ENCODE measurements at regions not wholly inside any gene's neighbourhood (a gene's known extent, or its start where the extent isn't known, plus 50 kb on each side); places are given as distances from the start of the nearest gene placed in this dataset.
"Not testable (repeated sequence)": the region's sequence is repeated elsewhere in the genome, so short reads cannot be mapped to it uniquely, and the experiment has no call there.

DNA sequence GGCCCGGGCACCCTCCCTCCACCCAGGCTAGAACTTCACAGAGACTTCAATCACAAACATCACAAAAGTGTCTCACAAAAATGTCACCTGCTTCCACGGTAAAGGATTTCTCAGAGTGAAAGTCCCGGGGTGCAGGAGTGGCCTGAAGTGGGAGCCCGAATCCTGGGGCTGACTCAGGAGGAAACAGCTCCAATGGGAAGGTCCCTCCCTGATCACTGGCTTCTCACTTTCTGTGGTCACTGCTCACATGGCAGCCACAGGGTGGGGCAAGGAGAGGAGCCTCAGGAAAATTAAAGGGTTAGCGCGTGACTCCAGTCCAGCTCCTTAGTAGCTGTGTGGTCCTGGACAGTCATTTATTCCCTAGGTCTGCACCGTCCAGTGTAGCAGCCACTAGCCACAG is 564.5 kb upstream of the B3GAT1 start:
- DNase-seq: no peak

DNA sequence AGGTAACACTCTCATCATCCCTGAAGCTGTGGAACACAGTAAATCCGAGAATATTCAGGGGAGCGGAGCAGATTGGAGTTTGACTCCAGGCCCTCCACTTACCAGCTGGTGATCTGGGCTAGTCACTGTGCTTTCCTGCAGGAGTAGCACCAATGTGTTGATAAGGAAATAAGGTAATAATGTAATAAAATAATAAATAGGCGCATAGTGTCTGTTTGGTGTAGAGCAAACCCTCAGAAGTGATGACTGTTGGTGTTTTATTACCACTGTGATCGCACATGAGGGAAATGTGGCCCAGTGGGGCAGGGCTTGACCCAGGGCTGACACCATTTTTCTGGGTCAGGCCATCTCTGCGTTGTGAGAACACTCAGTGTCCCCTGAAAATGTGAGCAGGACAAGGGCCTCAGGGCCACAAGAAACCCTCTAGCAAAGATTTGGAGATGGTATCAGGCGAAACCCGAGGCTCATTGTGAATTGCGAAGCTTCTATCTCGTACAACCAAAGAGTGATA is 563.9 kb upstream of the B3GAT1 start:
- DNase-seq: no peak

DNA sequence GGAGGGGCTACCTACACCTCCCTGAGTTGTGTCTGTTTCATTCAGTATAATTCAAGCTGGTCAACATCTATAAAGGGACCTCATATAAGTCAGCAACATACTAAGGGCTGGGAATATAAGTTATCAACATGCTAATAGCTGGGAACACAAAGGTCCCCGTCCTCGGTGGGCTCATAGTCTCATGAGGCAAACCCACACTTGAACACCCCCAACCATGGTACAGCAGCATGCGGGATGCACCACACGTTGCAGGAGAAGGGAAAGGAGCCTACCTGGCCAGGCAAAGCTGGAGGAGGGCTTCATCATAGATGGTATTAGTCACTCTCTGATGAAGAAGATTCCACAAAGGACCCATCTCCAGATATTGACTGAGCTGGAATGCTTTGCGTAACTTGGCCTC is 561.8 kb upstream of the B3GAT1 start:
- DNase-seq: no peak

- no peak for DNase-seq
These were observed 559.3 kb upstream of the B3GAT1 start for GRCh38 chr11:134971381-134971780.

DNA sequence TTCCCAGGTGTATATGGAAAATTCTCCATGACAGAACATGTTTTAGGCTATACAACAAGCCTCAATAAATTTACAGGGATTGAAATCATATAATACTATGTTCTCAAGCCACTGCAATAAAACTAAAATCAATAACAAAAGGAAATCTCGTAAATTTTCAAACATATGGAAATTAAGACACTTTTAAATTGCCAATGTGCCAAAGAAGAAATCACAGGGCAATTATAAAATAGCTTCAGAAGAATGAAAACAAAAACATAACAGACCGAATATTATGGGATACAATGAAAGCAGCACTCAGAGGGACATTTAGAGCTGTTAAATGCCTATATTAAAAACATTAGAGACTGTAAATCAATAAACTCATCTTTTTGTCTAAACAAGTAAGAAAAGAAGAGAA is 555.7 kb upstream of the B3GAT1 start:
- no peak for DNase-seq

DNA sequence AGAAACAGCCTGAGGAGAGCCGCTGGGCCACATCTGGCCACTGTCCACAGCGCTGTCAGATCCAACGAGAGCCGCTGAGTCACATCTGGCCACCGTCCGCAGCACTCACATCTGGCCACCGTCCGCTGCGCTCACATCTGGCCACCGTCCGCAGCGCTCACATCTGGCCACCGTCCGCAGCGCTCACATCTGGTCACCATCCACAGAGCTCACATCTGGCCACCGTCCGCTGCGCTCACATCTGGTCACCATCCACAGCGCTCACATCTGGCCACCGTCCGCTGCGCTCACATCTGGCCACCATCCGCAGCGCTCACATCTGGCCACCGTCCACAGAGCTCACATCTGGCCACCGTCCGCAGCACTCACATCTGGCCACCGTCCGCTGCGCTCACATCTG is 549.3 kb upstream of the B3GAT1 start:
- not testable (repeated sequence) for DNase-seq

DNA sequence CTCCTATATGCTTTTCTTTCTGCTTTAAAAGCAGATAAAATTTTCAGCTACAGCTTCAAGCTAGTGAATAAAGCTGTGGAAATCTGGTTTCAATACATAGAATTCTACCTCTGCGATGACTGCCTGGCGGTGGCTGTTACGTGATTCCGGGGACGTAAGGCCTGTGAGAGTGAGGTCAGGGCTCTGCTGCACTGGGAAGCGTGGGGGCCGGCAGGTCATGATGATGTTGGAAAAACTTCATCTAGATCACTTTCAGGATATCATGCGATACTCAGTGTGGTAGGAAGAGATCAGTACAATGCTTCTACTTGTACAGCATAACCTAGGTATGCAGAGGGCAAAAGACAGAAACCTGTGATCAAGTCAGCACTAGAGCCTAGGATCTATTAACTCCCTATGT is 546.8 kb upstream of the B3GAT1 start:
- no peak for DNase-seq

GRCh38 chr11:134958336-134958640 is 546.2 kb upstream of the B3GAT1 start:
- DNase-seq: no peak

GRCh38 chr11:134957540-134958335 is 545.7 kb upstream of the B3GAT1 start:
- no peak for DNase-seq

GRCh38 chr11:134956450-134957210 is 544.6 kb upstream of the B3GAT1 start:
- no peak for DNase-seq

GRCh38 chr11:134955970-134956369 is 543.9 kb upstream of the B3GAT1 start:
- not testable (repeated sequence) for DNase-seq

DNA sequence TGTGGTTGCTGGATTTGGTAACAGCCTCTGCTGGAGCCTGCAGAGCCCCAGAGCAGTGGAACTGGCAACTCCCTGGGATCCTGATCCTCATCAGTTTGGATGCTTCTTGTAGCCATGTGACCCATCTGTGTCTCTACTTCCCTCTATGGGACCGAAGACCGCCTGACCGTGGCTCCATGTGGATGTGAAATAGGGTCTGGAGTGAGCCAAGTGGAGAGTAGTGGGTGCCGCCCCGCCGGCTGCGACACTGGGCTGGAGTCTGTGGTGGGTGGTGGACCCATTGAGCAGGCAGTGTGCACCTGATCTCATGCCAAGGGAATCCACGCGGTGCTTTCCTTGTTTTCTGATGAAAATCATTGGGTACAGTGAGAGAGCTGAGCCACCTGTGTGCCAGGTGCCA is 543.2 kb upstream of the B3GAT1 start:
- no peak for DNase-seq

DNA sequence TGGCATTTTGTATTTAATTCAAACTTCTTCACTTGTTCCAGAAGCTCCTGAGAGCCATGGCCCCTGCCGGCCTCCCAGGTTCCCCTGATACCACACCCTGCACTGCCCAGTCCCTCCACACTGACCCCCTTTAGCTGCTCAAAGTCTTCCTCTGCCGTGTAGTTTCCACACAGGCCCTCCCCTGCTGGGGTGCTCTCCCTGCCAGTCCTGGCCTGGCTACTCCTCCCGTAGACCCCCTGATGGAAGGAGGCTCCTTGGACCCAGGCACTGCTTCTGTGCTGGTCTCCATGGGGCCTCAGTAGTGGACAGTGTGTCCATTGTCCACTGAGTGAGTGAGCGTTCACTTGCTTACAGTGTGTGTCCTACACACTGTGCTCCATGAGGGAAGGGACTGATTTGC is 542.4 kb upstream of the B3GAT1 start:
- not testable (repeated sequence) for DNase-seq

DNA sequence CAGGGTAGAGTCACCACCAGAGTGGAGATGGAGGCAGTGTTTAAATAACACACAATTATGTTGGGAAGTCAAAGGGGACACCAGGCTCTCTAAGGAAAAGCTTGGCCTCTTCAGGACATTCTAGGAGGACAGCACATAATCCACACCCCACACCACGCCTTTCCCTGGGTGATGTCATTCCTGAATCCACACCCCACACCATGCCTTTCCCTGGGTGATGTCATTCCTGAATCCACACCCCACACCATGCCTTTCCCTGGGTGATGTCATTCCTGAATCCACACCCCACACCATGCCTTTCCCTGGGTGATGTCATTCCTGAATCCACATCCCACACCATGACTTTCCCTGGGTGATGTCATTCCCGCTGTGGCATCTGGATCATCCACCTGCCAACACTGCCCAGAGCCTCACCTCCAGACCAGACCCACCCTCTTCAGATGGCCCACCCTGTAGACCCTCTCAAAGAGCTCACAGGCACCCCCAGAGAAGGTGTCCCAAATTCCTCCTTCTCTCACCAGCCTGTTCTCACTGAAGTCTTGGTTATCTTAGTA is 541.5 kb upstream of the B3GAT1 start:
- not testable (repeated sequence) for DNase-seq

DNA sequence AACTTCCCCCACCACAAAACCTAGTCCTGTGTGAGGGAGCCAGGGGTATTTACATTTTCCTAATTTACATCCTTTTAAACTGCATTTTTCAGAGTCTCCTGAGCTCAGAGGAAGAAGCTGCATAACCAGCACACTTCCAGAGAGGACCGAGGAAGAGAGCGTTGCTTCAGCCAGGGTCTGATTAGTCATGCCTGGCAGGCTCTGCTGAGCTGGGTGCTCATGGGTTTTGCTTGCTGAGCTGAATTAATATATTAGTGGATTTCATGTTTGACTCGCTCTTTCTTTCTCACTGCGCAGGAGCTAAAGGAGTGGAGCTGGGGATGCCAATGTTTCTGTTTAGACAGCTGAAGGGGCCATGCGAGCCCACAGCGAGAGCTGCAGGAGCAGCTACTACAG is 539.3 kb upstream of the B3GAT1 start:
- no peak for DNase-seq

GRCh38 chr11:134950692-134951304 is 538.8 kb upstream of the B3GAT1 start:
- no peak for DNase-seq

DNA sequence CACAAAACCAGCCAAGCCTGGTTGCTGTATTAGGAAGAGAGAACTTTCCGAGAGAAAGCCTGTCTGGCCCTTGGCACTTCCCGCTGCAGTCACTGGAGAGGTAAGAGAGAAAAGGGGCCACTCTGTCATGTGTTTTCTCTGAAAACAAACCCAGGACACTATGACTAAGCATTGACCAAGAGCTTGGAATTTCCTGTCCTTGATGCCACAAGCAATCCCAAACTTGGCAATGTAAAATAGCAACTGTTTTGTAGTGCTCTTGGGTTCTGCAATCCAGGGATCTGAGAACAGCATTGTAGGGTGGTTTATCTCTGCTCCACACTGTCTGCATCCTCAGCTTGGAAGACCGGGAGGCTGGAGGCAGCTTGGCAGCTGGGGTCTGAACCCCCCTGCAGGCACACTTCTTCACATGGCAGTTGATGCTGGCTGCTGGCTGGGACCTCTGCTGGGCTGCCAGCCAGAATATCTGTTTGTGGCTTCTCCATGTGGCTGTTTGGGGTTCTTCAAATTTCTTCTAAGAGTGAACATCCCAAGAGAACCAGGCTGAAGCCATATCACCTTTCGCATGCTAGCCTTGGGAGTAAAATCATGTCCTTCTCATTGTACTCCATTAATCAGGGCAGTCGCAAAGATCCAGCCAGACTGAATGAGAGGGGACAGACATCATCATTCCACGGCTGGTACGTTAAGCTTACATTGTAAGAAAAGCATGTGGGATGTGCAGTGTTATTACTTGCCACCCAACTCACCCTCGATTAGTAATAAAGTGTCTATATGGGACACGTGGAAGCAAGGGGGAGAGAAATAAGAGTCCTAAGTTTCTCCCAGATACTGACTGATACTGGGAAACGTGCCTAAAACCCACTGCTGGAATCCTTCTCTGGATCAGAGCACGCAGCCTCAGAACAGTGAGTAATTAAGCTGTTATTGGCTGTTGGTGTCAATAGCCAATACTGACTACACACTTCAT is 537.4 kb upstream of the B3GAT1 start:
- no peak for DNase-seq

DNA sequence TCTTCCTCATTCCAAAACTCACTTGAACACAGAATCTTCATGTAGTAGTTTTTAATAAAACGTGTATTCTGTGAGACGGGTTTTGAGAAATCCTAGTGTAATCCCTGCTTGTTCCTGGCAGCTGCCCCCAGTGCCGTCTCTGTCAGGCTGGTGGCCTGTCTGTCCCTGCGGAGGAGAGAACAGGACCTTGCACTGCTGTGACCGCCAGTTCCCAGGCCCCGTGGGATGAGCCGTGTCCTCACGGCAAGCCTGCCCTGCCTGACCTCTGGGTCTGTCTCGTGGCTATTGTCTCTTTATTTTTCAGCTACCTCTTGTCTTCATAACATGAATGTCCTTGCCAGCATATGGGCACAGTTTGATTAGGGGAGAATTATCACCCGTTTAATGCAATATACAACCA is 535.5 kb upstream of the B3GAT1 start:
- DNase-seq: no peak

GRCh38 chr11:134945993-134946392 is 534.0 kb upstream of the B3GAT1 start:
- no peak for DNase-seq

- no peak for DNase-seq
These were observed 532.9 kb upstream of the B3GAT1 start for GRCh38 chr11:134944986-134945385.

DNA sequence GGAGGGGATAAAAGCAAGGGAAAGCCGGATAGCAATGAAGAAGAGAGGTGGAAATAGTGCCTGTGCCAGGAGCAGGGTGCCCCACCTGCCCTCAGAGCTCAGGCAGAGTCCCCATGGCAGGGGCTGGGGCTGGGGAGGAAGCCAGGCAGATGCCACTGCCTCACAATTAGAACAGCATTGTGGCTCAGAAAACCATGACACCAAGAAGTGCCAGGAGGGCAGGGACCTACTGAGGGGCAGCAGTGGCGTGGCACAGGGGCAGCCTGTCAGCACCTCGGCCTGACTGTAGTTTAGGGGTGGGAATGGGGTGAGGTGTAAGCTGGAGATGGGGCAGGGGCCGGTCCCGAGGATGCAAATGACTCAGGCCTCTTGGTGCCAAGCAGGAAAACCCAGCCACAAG is 532.1 kb upstream of the B3GAT1 start:
- no peak for DNase-seq

DNA sequence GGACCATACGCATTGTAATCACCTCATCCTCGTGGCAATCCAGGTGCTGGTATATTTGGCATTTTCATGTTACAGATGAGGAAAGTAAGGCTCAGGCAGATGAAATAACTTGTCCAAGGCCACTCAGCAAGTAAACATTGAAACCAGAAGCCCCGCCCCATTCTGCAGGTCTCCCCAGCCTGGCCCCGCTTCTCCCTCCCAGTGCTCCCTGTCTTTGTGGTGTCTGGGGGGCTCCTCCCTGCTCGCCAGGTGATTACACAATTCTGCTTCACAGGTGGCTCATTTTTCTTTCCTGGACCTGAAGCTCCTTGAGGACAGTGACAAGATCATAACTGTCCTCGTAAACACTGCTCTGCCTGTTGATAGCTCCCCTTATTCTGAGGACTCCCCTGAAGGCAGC is 531.5 kb upstream of the B3GAT1 start:
- no peak for DNase-seq

All from inflammatory macrophage treated with lipopolysaccharide for 4 hours (primary cell).